OCI-LY1 (cell line): ENCODE measurements at regions not wholly inside any gene's neighbourhood (a gene's known extent, or its start where the extent isn't known, plus 50 kb on each side); places are given as distances from the start of the nearest gene placed in this dataset.

Experiments used
- EZH2 ChIP-seq: fragments of 200-600 bp; sonication (generic), shearing (Covaris generic); IDR thresholded peaks from 2 replicates; pipeline ENCODE4 v1.8.0; 2017; ENCODE audit warnings: borderline replicate concordance, mixed run types, mild to moderate bottlenecking, antibody characterized with exemption, low read length, moderate library complexity, mixed read lengths
- TF ChIP-seq, protein P1 (sequence below): fragments of 200-600 bp; sonication (generic), shearing (Covaris generic); IDR thresholded peaks from 2 replicates; pipeline ENCODE4 v1.5.1; 2017; ENCODE audit warnings: mild to moderate bottlenecking, antibody characterized with exemption, low read length, moderate library complexity, mixed read lengths

DNA sequence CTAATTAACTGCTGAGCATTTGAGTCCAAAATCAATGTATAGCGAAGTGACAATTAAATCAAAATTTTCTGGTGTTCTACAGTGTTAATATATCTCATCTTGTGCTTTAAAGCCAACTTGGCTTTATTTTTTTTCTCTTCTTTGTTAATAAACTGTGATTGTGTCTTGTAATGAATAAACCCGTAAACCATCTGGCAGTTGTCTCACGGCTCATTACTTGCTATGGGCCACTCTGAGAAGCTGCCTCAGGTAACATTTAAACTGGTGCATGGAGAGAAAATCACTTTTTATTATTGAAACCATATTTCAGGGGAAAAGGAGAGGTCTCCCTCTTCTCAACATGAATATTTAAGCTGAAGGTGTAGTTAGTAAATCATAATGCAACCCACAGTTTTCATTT is 694.0 kb downstream of the KCTD8 start:
- TF ChIP-seq, protein P1, sequence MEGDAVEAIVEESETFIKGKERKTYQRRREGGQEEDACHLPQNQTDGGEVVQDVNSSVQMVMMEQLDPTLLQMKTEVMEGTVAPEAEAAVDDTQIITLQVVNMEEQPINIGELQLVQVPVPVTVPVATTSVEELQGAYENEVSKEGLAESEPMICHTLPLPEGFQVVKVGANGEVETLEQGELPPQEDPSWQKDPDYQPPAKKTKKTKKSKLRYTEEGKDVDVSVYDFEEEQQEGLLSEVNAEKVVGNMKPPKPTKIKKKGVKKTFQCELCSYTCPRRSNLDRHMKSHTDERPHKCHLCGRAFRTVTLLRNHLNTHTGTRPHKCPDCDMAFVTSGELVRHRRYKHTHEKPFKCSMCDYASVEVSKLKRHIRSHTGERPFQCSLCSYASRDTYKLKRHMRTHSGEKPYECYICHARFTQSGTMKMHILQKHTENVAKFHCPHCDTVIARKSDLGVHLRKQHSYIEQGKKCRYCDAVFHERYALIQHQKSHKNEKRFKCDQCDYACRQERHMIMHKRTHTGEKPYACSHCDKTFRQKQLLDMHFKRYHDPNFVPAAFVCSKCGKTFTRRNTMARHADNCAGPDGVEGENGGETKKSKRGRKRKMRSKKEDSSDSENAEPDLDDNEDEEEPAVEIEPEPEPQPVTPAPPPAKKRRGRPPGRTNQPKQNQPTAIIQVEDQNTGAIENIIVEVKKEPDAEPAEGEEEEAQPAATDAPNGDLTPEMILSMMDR = no peak
- TF ChIP-seq EZH2 = no peak
